Hematopoietic multipotent progenitor cell treated with erythropoietin and hydrocortisone succinate and interleukin-3 and kit ligand, for 6 days (in vitro differentiated cells): ENCODE measurements at regions not wholly inside any gene's neighbourhood (a gene's known extent, or its start where the extent isn't known, plus 50 kb on each side); places are given as distances from the start of the nearest gene placed in this dataset.
"Not testable (repeated sequence)": the region's sequence is repeated elsewhere in the genome, so short reads cannot be mapped to it uniquely, and the experiment has no call there.

ENCODE experiments used
- DNase-seq: peaks from one replicate; pipeline ENCODE4 v3.0.0-alpha.2; 2015

DNA sequence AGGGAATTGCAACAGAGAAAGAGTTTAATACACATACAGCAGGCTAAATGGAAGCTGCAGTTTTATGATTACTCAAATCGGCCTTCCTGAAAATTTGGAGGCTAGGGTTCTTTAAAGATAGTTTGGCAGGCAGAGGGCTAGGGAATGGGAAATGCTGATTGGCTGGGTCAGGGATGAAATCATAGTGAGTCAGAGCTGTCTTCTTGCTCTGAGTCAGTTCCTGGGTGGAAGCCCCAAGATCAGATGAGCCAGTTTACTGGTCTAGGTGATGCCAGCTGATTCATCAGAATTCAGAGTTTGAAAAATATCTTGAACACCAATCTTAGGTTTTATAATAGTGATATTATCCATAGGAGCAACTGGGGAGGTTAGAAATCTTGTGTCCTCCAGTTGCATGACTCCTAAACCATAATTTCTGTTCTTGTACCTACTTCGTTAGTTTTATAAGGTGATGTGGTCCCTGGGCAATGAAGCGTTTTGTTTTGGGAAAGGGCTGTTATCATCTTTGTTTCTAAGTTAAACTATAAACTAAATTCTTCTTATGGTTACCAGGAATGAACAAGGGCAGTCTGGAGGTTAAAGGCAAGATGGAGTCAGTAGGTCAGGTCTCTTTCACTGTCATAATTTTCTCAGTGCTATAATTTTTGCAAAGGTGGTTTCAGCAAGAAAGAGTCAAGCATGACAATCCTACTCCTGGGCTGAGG is 257.8 kb upstream of the CCDC196 start:
- no peak for DNase-seq

DNA sequence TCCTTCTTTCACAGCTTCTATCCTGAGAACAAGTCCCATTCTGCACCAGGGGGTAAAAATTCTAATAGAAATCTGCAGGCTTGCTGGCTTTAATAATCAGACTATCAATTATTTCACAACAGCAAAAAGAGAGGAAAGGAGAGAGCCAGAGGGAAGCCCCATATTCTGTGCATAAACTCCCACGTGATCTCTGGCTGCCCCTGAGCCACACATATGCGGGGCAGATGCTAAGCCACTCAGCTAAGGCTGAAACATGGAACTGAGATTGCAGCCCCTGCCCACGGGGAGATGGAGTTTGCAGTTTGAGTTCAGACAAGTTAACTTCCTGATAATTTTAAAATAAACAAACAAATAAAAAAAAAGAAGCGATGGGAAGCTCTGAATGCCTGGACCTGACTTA is 254.4 kb upstream of the CCDC196 start:
- no peak for DNase-seq

DNA sequence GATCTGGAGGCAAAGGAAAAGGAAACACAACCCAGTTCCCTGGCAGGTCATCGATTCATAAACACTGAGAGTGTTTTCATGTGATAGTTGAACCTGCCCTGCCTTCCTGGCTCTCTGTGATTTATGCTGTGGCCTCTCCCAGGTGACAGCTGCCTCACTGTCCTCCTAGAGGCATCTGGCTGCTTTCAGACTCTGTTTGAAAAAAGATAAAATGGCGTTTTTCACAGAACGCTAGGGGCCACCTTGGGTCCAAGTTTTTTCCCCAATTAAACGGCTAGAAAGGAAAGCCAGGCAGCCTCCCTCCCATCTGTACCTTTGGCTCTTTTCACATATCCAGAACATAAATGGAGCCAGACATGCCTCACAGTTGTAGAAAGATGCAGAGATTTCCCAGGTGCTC is 252.6 kb upstream of the CCDC196 start:
- DNase-seq = no peak

DNA sequence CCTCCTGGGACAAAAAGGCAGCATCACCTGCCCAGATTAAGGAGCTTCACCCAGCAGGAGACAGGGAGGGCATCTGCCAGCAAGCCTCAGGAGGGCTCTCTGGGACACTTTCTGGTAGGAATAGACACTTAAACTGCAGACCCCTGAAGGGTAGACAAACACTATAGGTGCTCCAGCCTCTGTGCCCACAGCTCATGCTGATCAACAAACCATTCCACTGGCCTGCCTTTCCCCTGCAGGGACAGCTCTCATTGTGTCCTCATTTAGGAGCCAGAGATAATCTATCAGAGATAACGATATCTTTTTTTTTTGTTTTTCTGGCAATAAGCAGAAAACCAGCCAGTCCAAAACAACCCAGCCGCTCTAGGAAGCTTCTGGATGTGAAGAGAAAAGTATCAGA is 251.8 kb upstream of the CCDC196 start:
- DNase-seq = no peak

DNA sequence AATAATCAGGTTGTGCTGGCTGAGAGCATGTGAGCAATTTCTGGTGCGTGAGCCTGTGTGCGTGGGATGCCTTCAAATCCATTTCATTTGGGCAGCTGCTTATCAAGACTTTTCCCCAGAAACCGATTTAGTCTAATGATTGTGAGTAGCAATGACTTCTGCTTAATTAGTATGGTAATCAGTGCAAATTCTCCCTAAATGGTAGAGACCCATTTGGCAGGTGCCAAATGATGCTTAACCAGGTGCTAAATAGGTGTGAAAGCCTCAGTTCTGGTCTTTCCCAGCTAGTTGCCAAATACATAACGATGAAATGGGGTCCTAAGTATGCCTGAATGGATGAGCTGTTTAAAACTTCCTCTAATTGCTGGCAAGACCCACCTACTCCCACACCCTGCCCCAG is 248.4 kb upstream of the CCDC196 start:
- no peak for DNase-seq

DNA sequence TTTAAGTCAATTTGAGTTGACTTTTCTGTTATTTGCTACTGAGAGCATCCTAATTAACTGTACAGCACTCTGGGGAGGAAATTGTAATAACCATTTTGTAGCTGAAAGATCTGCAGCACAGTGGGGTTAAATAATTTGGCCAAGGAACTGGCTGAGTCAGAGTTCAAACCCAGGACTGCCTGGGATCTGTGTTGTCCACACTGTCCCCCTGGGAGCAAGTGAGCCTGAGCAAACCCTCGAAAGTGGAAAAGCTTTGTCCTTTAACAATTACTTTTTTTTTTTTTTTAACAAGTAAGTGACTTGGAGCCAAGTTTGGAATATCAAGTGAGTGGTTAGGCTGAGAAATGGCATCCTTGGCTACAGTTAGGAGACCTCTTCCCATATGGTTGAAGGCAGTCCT is 247.2 kb upstream of the CCDC196 start:
- no peak for DNase-seq

DNA sequence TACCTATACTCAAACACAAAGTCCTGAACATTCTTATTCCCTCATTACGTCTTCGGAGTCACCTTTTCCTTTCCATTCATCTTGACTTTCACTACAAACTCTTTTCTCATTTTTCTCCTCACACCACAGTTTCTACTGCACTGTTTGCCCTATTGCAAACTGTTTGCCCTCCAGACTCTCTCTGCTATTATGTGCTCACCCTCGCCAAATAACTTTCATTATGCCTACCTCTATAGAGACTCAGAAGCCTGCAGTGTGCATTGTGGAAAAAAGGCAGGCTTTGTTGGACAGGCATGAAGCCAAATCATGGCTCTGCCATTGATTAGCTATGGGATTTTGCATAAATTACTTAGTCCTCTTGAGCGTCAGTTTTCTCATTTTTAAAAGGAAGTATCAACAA is 246.6 kb upstream of the CCDC196 start:
- DNase-seq = no peak

DNA sequence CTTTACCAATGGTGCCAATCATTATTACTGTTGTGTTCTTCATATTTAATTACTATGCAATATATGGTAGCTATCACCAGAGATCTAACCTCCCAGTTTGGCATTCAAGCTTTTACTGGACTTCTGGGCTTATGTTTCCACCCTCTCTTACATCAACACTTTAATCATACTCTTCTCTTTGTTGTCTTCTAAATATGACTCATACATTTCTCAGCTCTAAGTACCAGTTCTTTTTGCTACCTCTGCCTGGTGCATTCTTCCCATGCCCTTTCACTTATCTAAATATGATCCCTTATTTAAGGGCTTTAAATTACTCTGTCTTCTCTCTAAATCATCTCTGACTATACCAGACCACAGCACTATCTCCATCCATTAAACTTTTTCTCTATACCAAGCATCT is 246.1 kb upstream of the CCDC196 start:
- no peak for DNase-seq

DNA sequence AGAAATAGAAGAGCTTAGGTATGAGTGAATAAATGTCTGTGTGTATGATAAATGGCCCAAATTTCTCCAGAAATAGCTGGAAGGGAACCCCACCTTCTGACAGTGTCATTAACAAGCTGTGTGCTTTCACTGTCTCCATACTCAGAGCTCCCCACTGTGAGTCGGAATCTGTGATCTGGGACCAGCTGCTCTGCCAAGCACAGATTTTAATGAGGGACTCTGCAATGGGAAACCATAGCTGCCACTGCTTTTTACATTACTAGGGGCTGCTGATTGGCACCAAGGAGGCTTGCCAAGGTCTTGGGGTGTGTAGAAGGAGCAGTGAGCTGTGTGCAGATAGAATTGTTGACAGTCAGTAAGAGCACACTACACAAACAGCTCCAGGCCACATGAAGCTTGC is 244.2 kb upstream of the CCDC196 start:
- DNase-seq = no peak

DNA sequence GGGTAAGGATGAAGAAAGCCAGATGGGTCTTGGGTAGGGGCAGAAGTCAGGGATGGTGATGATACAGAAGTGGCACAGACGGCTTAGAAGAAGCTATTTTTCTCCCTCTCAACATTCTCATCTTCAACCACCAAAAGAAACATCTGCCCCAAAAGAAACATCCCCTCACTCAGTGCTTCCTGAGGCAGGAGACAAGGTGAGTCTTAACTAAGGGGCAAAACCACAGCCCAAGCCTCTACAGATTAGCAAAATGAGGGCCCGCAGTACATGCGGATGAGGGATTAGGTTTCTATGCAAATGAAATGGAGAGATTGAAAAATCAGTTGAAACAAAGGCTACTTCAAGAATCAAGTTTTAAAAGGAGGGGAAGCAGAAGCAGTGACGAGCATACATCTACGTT is 241.3 kb upstream of the CCDC196 start:
- no peak for DNase-seq

DNA sequence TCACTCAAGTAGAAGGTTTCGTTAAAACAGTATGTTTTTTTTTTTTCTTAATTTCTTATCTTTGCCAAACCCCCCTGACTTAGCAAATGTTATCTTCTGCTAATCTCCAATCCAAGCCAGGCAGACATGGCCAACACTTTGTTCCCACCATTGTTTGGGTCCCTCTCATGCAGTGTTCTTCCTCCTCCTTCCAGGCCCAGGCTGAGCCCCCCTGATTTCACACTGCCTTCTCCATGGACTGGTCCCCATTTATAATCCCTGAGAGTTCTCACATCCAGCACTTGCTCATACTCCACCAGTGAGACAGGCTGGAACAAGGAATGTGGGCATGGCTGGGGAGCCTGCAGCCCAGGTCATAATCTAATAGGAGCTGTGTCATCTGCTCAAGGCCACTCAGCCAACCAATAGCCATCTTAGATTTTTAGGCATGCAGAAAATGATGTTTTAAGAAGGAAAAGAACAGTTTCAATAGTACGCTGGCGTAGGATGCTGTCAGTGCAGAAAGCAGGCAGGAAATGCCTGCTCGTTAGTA is 238.4 kb upstream of the CCDC196 start:
- DNase-seq = no peak

DNA sequence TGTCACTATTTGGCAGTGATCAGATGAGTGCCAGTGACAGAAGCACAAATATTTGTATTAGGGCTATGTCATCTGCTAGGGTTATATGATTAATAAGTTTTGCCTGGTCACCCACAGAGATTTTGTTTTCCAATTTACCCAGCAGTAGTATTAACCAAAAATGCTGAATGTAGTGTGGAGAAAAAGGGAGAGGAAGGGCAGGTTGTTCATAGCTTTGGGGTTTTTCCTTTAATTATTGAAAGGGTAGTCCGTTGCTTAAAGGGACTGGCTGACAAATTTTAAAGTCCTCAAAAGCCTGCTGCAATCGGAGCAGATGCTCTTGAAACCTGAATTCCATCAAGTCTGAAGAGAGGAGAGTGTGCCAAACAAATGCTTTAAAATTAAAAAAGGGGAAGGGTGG is 237.9 kb upstream of the CCDC196 start:
- DNase-seq = no peak

DNA sequence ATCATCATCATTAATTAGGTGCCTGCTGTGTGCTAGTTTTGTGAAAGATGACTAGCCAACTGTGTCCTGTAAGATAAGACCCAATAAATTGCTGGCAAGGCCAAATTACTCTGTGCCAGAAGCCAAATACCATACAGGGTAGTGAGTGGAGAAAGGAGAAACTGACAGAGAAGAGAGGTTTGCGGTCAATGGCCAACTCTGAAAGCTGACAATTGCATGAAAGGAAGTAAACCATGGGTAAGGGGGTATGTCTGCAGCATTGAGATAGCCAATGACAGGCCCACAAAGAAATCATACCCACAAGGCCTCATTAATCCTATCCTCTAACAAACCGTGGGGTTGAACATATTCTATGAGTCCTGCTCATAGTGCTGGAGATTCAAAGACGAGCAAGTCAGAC is 236.6 kb upstream of the CCDC196 start:
- DNase-seq = no peak

DNA sequence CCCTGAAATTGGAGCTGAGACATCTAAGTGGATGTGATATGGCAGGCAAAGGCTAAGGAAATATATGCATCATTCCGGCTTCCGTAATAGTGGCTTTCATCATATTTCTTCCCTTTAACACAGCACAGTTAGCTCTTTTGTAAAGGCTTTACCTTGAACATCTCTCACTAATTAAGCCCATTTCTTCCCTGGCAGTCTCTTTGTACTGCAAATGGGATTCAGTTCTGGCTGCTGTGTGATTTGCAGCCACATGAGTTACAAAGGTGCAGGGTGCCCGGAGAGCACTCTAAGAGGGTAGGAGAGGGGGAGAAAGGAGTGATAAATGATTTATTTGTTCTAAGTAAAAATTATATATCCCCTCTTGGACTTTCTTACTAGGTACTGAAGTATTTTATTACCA is 232.1 kb upstream of the CCDC196 start:
- DNase-seq = no peak

DNA sequence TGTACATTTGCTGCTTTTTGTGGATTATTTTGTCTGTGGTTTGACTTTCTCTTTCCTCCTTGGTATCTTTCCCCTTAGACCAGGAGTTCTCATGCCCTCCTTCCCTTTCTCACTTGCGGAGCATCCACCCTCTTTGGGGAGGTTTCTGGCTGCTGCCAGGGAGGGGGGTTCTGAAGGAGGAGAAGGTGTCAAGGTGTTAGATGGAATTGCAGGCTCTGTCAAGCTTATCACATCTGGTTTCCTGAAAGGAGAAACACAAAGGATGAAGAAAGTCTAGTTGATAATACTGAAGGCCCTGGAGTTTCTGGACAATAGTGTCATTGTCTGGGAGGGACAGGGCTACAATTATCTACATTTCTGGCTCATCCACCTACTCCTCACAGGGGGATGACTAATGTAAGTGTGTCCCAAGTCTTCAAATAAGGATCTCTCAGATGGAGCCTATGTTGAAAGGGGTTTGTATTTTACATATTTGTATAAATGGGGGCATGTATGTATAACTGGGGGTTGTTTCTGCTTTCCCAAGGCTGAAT is 217.3 kb upstream of the CCDC196 start:
- DNase-seq = no peak

DNA sequence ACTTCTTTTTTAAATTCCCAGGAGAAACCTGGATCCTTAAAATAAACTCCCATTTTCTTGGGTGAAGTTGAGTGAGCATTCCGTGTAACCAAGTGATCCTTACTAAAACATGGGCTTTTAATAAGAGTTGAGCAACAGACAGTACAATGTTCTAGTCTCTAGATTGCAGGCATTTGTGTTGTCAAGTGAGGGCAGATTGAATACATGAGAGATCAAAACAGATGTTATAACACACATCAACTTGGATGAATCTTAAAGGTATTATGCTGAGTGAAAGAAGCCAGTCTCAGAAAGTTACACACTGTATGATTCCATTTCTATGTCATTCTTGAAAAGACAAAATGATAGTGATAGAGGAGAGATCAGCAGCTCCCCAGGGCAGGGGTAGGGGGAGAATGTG is 213.9 kb upstream of the CCDC196 start:
- no peak for DNase-seq

DNA sequence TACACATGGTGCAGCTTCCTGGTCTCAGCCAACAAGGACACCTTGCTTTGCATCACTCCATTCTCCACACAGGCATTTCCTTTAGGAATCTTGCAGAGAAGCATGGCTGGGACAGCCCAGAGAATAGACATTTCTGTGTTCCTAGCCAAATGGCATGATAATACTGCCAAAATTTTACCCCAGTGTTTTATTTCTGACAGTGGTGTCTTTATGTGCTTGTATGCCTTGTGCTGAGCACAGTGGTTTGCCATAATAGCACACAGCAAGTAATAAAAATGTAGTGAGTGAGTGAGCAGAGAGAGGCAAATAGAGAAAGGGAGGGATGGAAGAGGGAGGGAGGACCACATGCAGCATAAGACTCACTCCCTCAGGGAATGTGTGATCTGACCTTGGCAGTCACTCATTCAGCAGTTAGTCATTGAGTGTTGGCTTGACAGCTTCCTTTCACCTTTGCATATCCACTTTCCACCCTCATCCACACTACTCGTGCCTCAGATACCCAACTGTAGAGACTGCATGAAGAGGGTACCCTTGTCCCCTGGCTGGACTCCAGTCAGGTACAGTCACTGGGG is 212.8 kb upstream of the CCDC196 start:
- DNase-seq = no peak

DNA sequence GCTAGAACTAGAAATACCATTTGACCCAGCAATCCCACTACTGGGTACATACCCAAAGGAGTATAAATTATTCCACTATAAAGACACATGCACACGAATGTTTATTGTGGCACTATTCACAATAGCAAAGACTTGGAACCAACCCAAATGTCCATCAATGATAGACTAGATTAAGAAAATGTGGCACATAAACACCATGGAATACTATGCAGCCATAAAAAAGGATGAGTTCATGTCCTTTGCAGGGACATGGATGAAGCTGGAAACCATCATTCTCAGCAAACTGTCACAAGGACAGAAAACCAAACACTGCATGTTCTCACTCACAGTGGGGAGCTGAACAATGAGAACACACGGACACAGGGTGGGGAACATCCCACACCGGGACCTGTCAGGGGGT is 207.8 kb upstream of the CCDC196 start:
- DNase-seq = not testable (repeated sequence)

DNA sequence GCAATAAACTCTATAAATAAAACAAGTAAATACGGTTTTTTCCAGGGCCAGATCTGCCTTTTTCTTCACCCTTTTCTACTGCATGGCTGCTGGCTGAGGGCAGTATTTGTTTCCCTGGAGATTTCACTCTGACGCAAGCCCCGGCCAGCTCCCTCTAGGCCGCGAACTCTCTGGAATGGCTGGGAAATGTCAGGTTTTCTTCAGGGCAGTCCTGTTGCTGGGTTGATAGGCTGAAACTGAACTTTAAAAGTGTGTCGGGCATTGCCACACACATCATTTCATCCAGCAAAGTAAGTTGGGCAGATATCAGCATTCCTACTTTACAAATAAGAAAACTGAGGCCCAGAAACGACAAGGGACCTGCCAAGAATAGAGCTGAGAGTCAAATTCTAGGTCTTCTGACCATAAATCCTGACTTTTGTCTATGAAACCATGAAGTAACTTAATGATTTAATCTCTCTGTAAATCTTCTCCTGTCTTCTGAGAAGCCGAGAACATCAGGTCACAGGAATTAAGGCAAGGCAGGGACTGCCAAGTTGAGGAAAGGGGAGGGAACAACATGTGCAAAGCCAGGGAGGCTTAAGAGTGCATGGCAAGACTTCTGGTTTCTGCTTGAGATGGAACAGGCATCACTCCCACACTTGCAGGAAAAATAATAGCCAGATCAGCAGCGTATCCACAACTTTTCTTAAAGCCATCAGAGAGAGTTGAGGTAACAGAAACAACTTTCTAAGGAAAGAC is 205.0 kb upstream of the CCDC196 start:
- DNase-seq = no peak

DNA sequence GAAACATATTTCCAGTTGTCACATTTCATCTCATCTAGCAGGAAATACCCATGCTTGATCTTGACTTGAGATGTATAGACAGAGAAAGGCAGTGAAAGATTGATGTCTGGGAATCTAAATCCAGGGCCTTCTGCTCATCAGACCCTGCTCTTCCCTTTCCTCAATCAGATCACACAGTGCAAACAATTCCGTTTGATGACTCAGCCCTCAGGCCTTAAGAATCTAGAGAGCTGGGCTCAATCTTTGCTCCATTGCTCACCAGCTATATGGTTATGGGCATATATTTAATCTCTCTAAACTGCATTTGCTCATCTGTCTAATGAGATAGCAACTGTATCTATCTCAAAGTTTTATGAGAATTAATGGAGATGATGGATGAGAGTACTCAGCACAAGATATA is 201.8 kb upstream of the CCDC196 start:
- DNase-seq = no peak

DNA sequence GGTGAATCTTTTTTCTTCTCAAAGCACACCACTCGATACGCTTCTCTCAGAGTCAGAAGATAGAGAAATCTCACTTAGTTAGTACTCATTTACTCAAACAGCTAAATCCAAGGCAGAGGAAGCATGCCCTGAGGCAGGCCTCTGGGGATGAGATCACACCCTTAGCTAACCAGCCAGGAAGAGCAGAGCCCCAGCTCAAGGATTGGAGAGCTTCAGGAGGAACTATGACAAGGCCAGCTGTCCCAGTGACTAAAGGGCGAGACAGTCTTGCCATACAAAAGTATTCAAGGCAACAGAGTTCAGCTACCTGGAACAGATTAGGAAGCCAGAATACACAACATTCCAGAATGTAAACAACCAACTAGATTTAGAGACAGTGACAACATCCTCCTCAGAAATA is 197.7 kb upstream of the CCDC196 start:
- DNase-seq = no peak

DNA sequence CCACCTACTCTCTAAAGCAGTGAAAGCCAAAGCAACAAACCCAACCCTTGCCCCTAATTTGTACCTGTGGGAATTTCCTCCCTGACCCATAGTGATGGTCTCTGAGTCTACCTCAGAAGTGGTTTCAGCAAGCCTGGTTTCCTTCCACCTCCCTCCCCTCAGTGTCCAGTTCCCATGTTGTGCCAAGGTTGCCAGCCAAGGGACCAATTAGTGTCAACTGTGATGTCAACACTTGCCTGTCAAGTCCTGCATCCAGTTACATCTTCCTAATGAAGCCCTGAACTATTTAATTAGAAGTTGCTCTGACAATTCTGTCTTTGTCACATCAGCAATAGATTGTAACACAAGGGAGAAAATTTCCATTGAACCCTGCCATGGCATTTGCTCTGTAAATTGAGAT is 194.4 kb upstream of the CCDC196 start:
- DNase-seq = no peak

DNA sequence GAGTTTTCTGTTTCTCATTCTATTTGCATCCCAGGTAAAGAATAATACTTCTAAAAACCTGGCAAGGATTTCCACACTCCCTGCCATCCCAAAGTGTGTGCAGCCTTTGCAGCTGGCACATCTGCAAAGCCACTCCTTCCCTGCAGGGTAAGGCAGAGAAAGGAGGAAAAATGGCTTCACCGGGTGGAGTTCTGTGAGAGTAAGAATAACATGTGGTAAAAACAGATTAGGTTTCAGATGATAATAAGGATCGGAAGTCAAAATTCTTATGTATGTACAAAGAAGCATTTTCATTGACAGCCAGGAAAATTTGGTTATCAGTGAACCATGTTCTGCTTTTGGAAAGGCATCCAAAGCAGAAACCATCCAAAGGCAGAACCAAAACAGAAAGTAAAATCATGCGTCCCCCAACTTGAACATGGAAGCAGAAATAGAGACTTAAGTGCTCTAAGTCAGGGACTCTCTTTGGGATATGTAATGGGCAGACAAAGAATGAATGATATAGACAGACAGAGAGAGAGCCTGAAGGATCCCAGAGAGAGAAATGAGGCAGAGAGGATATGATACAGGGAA is 192.6 kb upstream of the CCDC196 start:
- DNase-seq = no peak

DNA sequence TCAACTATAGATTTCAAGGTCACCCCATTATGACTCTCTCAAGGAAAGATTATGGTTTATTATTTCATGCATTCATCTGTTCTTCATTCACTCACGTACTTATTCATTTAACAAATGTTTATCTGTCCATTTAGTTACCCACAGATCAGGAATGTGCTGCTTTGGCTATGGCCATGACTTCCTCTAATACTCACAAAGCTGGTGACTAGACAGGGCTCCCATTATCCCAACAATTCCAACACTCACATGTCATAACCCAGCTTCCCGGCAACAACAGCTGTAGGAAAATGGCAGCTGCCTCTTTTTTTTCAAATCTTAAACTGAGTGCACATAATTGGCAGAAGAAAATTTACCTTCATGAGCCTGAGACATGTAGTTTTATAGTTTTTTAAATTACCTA is 190.8 kb upstream of the CCDC196 start:
- DNase-seq = no peak
